GM12878 (cell line): ENCODE measurements at regions not wholly inside any gene's neighbourhood (a gene's known extent, or its start where the extent isn't known, plus 50 kb on each side); places are given as distances from the start of the nearest gene placed in this dataset.

Experiments used
- BCL3 ChIP-seq: IDR thresholded peaks from 2 replicates; pipeline ENCODE4 v1.6.1; 2011; ENCODE audit warnings: borderline replicate concordance, low read depth, mild to moderate bottlenecking, moderate library complexity, low read length; ENCODE audit not compliant: insufficient read depth, poor library complexity, severe bottlenecking
- CBFB ChIP-seq: IDR thresholded peaks from 2 replicates; pipeline ENCODE4 v1.6.1; 2016; ENCODE audit warnings: antibody characterized with exemption, low read depth
- E4F1 ChIP-seq: fragments of 450-650 bp; IDR thresholded peaks from 2 replicates; pipeline ENCODE4 v1.6.1; 2018; ENCODE audit warnings: borderline replicate concordance, mild to moderate bottlenecking; ENCODE audit not compliant: partially characterized antibody
- EP300 ChIP-seq, 2 experiments: fragments of 150-350 bp in 1 of 2; IDR thresholded peaks; 2 replicates each; pipeline ENCODE4 v1.6.1; 2011 to 2012; ENCODE audit warnings: low read depth in 2 of 2, low read length in 2 of 2, borderline replicate concordance in 1 of 2, improper control_type of control experiment in 1 of 2, inconsistent platforms in 1 of 2; ENCODE audit not compliant: control insufficient read depth in 1 of 2
- NFYB ChIP-seq: IDR thresholded peaks from 2 replicates; pipeline ENCODE4 v1.6.1; 2011; ENCODE audit warnings: low read depth, mild to moderate bottlenecking, low read length, improper control_type of control experiment, moderate library complexity; ENCODE audit not compliant: insufficient read depth
- NR2C1 ChIP-seq: fragments of 450-650 bp; IDR thresholded peaks from 2 replicates; pipeline ENCODE4 v1.6.1; 2017; ENCODE audit warnings: antibody characterized with exemption, mild to moderate bottlenecking, moderate library complexity
- POLR2A ChIP-seq: IDR thresholded peaks from 2 replicates; pipeline ENCODE4 v1.6.1; 2011; ENCODE audit warnings: low read depth, mild to moderate bottlenecking, low read length
- RAD21 ChIP-seq: IDR thresholded peaks from 2 replicates; pipeline ENCODE4 v1.6.1; 2011; ENCODE audit warnings: mild to moderate bottlenecking, low read depth, low read length, moderate library complexity; ENCODE audit not compliant: insufficient read depth
- RBBP5 ChIP-seq: fragments of 200-600 bp; sonication (generic); conservative IDR thresholded peaks from 2 replicates; pipeline ENCODE4 v1.6.1; 2016
- SMAD1 ChIP-seq: fragments of 450-650 bp; IDR thresholded peaks from 2 replicates; pipeline ENCODE4 v1.6.1; 2018; ENCODE audit warnings: mild to moderate bottlenecking, low read depth; ENCODE audit not compliant: partially characterized antibody
- TCF7 ChIP-seq: IDR thresholded peaks from 2 replicates; pipeline ENCODE4 v1.6.1; 2014; ENCODE audit warnings: antibody characterized with exemption, borderline replicate concordance
- YY1 ChIP-seq: IDR thresholded peaks from 2 replicates; pipeline ENCODE4 v1.6.1; 2011; ENCODE audit warnings: low read depth, mild to moderate bottlenecking, low read length

GRCh38 chr14:65346474-65346873, 66.1 kb upstream of the FUT8 start:
- TF ChIP-seq RBBP5 (no peak), EP300 (IDR thresholded peaks at IDR 0.05; ENCODE audit: borderline replicate concordance in 1 of 2, control insufficient read depth in 1 of 2, low read depth in 2 of 2, low read length in 2 of 2) (no peak), CBFB (no peak), NFYB (no peak), E4F1 (no peak), SMAD1 (no peak), POLR2A (no peak), NR2C1 (no peak), TCF7 (no peak), BCL3 (no peak), YY1 (no peak), RAD21 (no peak)
